ENCODE measurements at regions not wholly inside any gene's neighbourhood (a gene's known extent, or its start where the extent isn't known, plus 50 kb on each side); places are given as distances from the start of the nearest gene placed in this dataset.

- TF ChIP-seq CTCF (IDR thresholded peaks at IDR 0.05 in 4 of 5, conservative IDR thresholded peaks at IDR 0.05 in 1 of 5) (no peak), POLR2A (IDR thresholded peaks at IDR 0.05) (no peak)
These were observed 931.1 kb downstream of the FAM181B start for GRCh38 chr11:81802591-81802990.

All from gastrocnemius medialis (tissue), 4 donors.